ENCODE measurements at regions not wholly inside any gene's neighbourhood (a gene's known extent, or its start where the extent isn't known, plus 50 kb on each side); places are given as distances from the start of the nearest gene placed in this dataset.
"Not testable (repeated sequence)": the region's sequence is repeated elsewhere in the genome, so short reads cannot be mapped to it uniquely, and the experiment has no call there.

- no peak for DNase-seq
Measured at GRCh38 chr10:9362721-9363120, 1308.2 kb downstream of the GATA3 start.

GRCh38 chr10:9379183-9379582 lies 1324.7 kb downstream of the GATA3 start:
- no peak for DNase-seq

- DNase-seq: no peak
Measured at GRCh38 chr10:9381733-9382532, 1327.4 kb downstream of the GATA3 start.

- DNase-seq: no peak
Measured at GRCh38 chr10:9382533-9382866, 1328.0 kb downstream of the GATA3 start.

- no peak for DNase-seq
Measured at GRCh38 chr10:9390516-9390915, 1336.0 kb downstream of the GATA3 start.

GRCh38 chr10:9399275-9399983 lies 1344.9 kb downstream of the GATA3 start:
- DNase-seq: no peak

GRCh38 chr10:9402067-9402466 lies 1347.6 kb downstream of the GATA3 start:
- not testable (repeated sequence) for DNase-seq

GRCh38 chr10:9402507-9403195 lies 1348.2 kb downstream of the GATA3 start:
- DNase-seq: not testable (repeated sequence)

GRCh38 chr10:9407201-9407600 lies 1352.7 kb downstream of the GATA3 start:
- DNase-seq: not testable (repeated sequence)

GRCh38 chr10:9416331-9416730 lies 1361.8 kb downstream of the GATA3 start:
- no peak for DNase-seq

- no peak for DNase-seq
Measured at GRCh38 chr10:9419757-9420156, 1365.3 kb downstream of the GATA3 start.

GRCh38 chr10:9427209-9427608 lies 1372.7 kb downstream of the GATA3 start:
- no peak for DNase-seq

GRCh38 chr10:9437131-9437530 lies 1382.6 kb downstream of the GATA3 start:
- DNase-seq: no peak

GRCh38 chr10:9443758-9444157 lies 1389.3 kb downstream of the GATA3 start:
- DNase-seq: no peak

GRCh38 chr10:9449530-9449929 lies 1395.0 kb downstream of the GATA3 start:
- no peak for DNase-seq

GRCh38 chr10:9450801-9451200 lies 1396.3 kb downstream of the GATA3 start:
- no peak for DNase-seq

- DNase-seq: no peak
Measured at GRCh38 chr10:9451211-9451773, 1396.8 kb downstream of the GATA3 start.

GRCh38 chr10:9452056-9452455 lies 1397.6 kb downstream of the GATA3 start:
- DNase-seq: no peak

- DNase-seq: not testable (repeated sequence)
Measured at GRCh38 chr10:9453871-9454270, 1399.4 kb downstream of the GATA3 start.

GRCh38 chr10:9469663-9470205 lies 1415.2 kb downstream of the GATA3 start:
- no peak for DNase-seq

- DNase-seq: peak; percentile 44
Measured at GRCh38 chr10:9470581-9470980, 1416.1 kb downstream of the GATA3 start.

- DNase-seq: no peak
Measured at GRCh38 chr10:9501944-9502343, 1447.5 kb downstream of the GATA3 start.

GRCh38 chr10:9504227-9504626 lies 1449.7 kb downstream of the GATA3 start:
- DNase-seq: no peak
